ENCODE measurements at regions not wholly inside any gene's neighbourhood (a gene's known extent, or its start where the extent isn't known, plus 50 kb on each side); places are given as distances from the start of the nearest gene placed in this dataset.

- H3K27ac ChIP-seq = no peak overlapping the region
- H3K4me2 ChIP-seq = no peak overlapping the region
- no peak overlapping the region for H3K4me3 ChIP-seq (IDR thresholded peaks at IDR 0.05; ENCODE audit: insufficient read depth, low read depth, low read length)
- no peaks in the 10 kb centered on the region for H3K79me2 ChIP-seq (ENCODE audit: insufficient read depth, low read depth)
- H3K9ac ChIP-seq = no peak overlapping the region
- no peaks in the 10 kb centered on the region for H4K20me1 ChIP-seq (ENCODE audit: insufficient read depth)
- no peak overlapping the region for H2AFZ ChIP-seq (ENCODE audit: low read depth)
- TF ChIP-seq CTCF (conservative IDR thresholded peaks at IDR 0.05; ENCODE audit: low read depth, low read length) = no peak
- no peaks in the 10 kb centered on the region for H3K36me3 ChIP-seq (ENCODE audit: insufficient read depth)
- H3K27me3 ChIP-seq (ENCODE audit: insufficient read depth, low read depth) = no peaks in the 10 kb centered on the region
- H3K4me1 ChIP-seq (ENCODE audit: low read depth, poor library complexity, severe bottlenecking) = no peaks in the 10 kb centered on the region
Measured at GRCh38 chr14:86971292-86971691, 1021.7 kb downstream of the GALC start.

DNA sequence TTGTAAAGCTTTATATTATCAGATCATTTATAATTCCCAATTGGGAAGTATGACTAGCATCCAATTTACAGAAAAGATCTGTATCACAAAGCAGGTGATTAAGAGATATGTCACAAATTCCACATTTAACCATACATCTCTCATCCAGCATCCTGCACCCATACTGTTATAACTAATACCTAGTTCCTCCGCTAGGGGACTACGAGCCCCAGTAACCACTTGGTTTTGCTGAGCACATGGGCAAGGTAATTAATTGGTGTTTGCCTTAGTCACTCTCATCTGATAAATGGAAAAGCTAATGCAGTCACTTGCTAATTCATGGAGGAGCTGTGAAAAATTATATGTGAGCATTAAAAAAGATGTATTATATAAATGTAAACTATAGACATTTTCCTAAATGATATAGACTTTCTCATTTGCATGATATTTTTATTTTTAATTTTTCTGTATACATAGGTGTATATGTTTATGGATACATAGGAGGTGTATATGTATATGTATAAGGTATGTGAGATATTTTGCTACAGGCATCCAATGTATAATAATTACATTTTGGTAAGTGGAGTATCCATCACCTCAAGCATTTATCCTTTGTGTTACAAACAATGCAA is 1031.8 kb downstream of the GALC start:
- H3K79me2 ChIP-seq (ENCODE audit: insufficient read depth, low read depth) = no peaks in the 10 kb centered on the region
- no peaks in the 10 kb centered on the region for H3K36me3 ChIP-seq (ENCODE audit: insufficient read depth)
- no peak overlapping the region for H3K27ac ChIP-seq
- no peaks in the 10 kb centered on the region for H3K27me3 ChIP-seq (ENCODE audit: insufficient read depth, low read depth)
- H2AFZ ChIP-seq (ENCODE audit: low read depth) = no peak overlapping the region
- no peaks in the 10 kb centered on the region for H3K4me1 ChIP-seq (ENCODE audit: low read depth, poor library complexity, severe bottlenecking)
- no peaks in the 10 kb centered on the region for H4K20me1 ChIP-seq (ENCODE audit: insufficient read depth)
- TF ChIP-seq CTCF (conservative IDR thresholded peaks at IDR 0.05; ENCODE audit: low read depth, low read length) = no peak
- H3K4me3 ChIP-seq (IDR thresholded peaks at IDR 0.05; ENCODE audit: insufficient read depth, low read depth, low read length) = no peak overlapping the region
- H3K9ac ChIP-seq = no peak overlapping the region
- no peak overlapping the region for H3K4me2 ChIP-seq

DNA sequence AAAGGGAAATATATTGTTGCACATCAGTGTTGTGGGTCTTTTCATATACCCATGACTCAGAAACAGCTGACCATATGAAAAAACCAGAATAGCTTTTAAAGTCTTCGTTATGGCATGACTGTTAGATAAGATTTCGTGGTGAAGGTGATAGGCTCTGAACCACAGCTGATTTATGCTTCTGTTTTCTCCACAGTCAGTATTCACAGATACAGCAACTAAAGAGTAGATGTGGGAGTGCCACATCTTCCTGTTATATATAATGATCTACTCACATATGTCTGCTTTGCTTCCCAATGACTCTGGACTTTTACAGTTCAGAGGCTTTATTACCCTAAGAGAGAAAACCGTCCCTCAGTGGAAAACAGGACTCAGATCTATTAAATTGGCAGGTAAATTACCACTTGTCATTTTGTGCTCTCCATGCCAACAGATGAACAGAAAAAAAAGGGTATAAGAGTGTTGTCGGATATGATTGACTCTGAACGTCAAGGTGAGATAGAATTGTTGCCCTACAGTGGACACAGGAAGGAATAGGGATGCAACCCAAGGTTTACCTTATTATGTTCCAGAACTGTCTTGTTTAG is 1037.1 kb downstream of the GALC start:
- H3K27me3 ChIP-seq (ENCODE audit: insufficient read depth, low read depth) = no peaks in the 10 kb centered on the region
- H3K27ac ChIP-seq = no peak overlapping the region
- no peaks in the 10 kb centered on the region for H3K79me2 ChIP-seq (ENCODE audit: insufficient read depth, low read depth)
- no peak for TF ChIP-seq CTCF (conservative IDR thresholded peaks at IDR 0.05; ENCODE audit: low read depth, low read length)
- no peak overlapping the region for H3K9ac ChIP-seq
- no peak overlapping the region for H3K4me3 ChIP-seq (IDR thresholded peaks at IDR 0.05; ENCODE audit: insufficient read depth, low read depth, low read length)
- H3K4me1 ChIP-seq (ENCODE audit: low read depth, poor library complexity, severe bottlenecking) = no peaks in the 10 kb centered on the region
- no peaks in the 10 kb centered on the region for H4K20me1 ChIP-seq (ENCODE audit: insufficient read depth)
- no peaks in the 10 kb centered on the region for H3K36me3 ChIP-seq (ENCODE audit: insufficient read depth)
- no peak overlapping the region for H3K4me2 ChIP-seq
- H2AFZ ChIP-seq (ENCODE audit: low read depth) = no peak overlapping the region

DNA sequence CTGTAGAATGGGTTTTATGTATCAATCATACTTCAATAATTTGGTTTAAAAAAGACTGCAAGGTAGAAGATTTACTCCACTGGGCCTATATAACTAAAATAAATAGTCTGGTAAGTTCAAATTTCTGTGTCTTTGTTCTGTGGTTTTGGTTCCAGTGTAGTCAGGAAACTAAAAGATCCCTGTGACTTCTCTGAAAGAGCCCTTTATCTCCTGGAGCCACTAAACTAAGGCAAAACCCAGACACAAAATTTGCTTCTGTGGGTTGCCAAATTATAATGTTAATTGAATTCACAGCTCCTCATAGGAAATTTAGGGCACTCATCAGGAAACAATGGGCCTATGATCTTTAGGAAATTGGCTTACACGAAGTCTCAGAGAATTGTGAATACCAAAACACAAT is 1038.4 kb downstream of the GALC start:
- Histone ChIP-seq H2AFZ (ENCODE audit: low read depth) (no peak overlapping the region), H4K20me1 (ENCODE audit: insufficient read depth) (no peaks in the 10 kb centered on the region), H3K27me3 (ENCODE audit: insufficient read depth, low read depth) (no peaks in the 10 kb centered on the region), H3K36me3 (ENCODE audit: insufficient read depth) (no peaks in the 10 kb centered on the region), H3K9ac (no peak overlapping the region), H3K4me2 (no peak overlapping the region), H3K4me3 (IDR thresholded peaks at IDR 0.05; ENCODE audit: insufficient read depth, low read depth, low read length) (no peak overlapping the region), H3K79me2 (ENCODE audit: insufficient read depth, low read depth) (no peaks in the 10 kb centered on the region), H3K27ac (no peak overlapping the region), H3K4me1 (ENCODE audit: low read depth, poor library complexity, severe bottlenecking) (no peaks in the 10 kb centered on the region)
- no peak for TF ChIP-seq CTCF (conservative IDR thresholded peaks at IDR 0.05; ENCODE audit: low read depth, low read length)

Measured in KMS-11 (cell line).